IMR-90 (cell line): ENCODE measurements at regions not wholly inside any gene's neighbourhood (a gene's known extent, or its start where the extent isn't known, plus 50 kb on each side); places are given as distances from the start of the nearest gene placed in this dataset.

Source experiments
- ATAC-seq: fragments of 200-7000 bp; cut with Tn5 transposase; 2 replicates; pipeline ENCODE4 v1.9.1; 2020; ENCODE audit warnings: low read depth, mild to moderate bottlenecking, moderate library complexity
- BruUV-seq: library from RNA; stranded (reverse); fragments of 400-500 nt; replicated peaks from 2 replicates; lab custom pipeline; 2021; lab: Mats Ljungman, UMichigan
- CTCF ChIA-PET: fragments of 300-600 bp; formaldehyde crosslinking; extraction: SDS; loops from one replicate; lab custom pipeline; 2021; ENCODE audit warnings: antibody characterized with exemption; lab: Yijun Ruan, JAX
- POLR2A ChIA-PET: fragments of 300-600 bp; sonication (Branson Sonifier 250); formaldehyde crosslinking; loops from one replicate; lab custom pipeline; 2022; ENCODE audit warnings: antibody characterized with exemption; ENCODE audit not compliant: unreplicated experiment; lab: Charles Lee
- DNase-seq: peaks from one replicate; pipeline ENCODE4 v3.0.0; 2013
- H2AFZ ChIP-seq: replicated peaks from 2 replicates; pipeline ENCODE3; 2013; ENCODE audit warnings: low read length, mild to moderate bottlenecking; ENCODE audit not compliant: poor library complexity
- H2AK5ac ChIP-seq: 2 replicates; pipeline ENCODE4 v1.6.1; 2013; ENCODE audit warnings: low read depth, low read length, inconsistent platforms
- H2AK9ac ChIP-seq: replicated peaks from 2 replicates; pipeline ENCODE3; 2013; ENCODE audit warnings: mild to moderate bottlenecking, low read depth, low read length, moderate library complexity; ENCODE audit not compliant: poor library complexity
- H2BK120ac ChIP-seq: 2 replicates; pipeline ENCODE4 v1.6.1; 2013; ENCODE audit warnings: low read depth, low read length, inconsistent platforms
- H2BK15ac ChIP-seq: 3 replicates; pipeline ENCODE4 v1.6.1; 2013; ENCODE audit warnings: low read depth, low read length, inconsistent platforms
- H2BK20ac ChIP-seq: 2 replicates; pipeline ENCODE4 v1.6.1; 2013; ENCODE audit warnings: low read depth, mild to moderate bottlenecking, inconsistent platforms, low read length, moderate library complexity
- H2BK5ac ChIP-seq: 2 replicates; pipeline ENCODE4 v1.6.1; 2013; ENCODE audit warnings: mild to moderate bottlenecking, low read depth, low read length, inconsistent platforms; ENCODE audit not compliant: poor library complexity, severe bottlenecking
- H3K14ac ChIP-seq: replicated peaks from 2 replicates; pipeline ENCODE4 v1.6.1; 2013; ENCODE audit warnings: low read depth, low read length, inconsistent platforms
- H3K18ac ChIP-seq: 2 replicates; pipeline ENCODE4 v1.6.1; 2013; ENCODE audit warnings: low read depth, low read length, control low read depth
- H3K23ac ChIP-seq: 2 replicates; pipeline ENCODE4 v1.6.1; 2013; ENCODE audit warnings: low read depth, low read length, inconsistent platforms
- H3K27ac ChIP-seq: 2 replicates; pipeline ENCODE4 v1.5.1; 2013; ENCODE audit warnings: mild to moderate bottlenecking, control low read depth, low read length; ENCODE audit not compliant: insufficient read depth
- H3K27me3 ChIP-seq: 2 replicates; pipeline ENCODE4 v1.6.1; 2013; ENCODE audit warnings: low read length; ENCODE audit not compliant: control insufficient read depth, insufficient read depth
- H3K36me3 ChIP-seq: 2 replicates; pipeline ENCODE4 v1.6.1; 2013; ENCODE audit warnings: low read length, mixed read lengths; ENCODE audit not compliant: control insufficient read depth, insufficient read depth
- H3K4ac ChIP-seq: 2 replicates; pipeline ENCODE4 v1.6.1; 2013; ENCODE audit warnings: low read depth, low read length, inconsistent platforms
- H3K4me1 ChIP-seq: 2 replicates; pipeline ENCODE4 v1.6.1; 2013; ENCODE audit warnings: low read length, mixed read lengths; ENCODE audit not compliant: control insufficient read depth, insufficient read depth
- H3K4me2 ChIP-seq: 2 replicates; pipeline ENCODE4 v1.6.1; 2013; ENCODE audit warnings: low read depth, mild to moderate bottlenecking, control low read depth, low read length, moderate library complexity
- H3K4me3 ChIP-seq: 2 replicates; pipeline ENCODE4 v1.5.1; 2013; ENCODE audit warnings: low read depth, mild to moderate bottlenecking, control low read depth, low read length, moderate library complexity; ENCODE audit not compliant: insufficient read depth
- H3K56ac ChIP-seq: 2 replicates; pipeline ENCODE4 v1.6.1; 2013; ENCODE audit warnings: low read length, inconsistent platforms; ENCODE audit not compliant: insufficient read depth; ENCODE audit errors: extremely low read depth
- H3K79me1 ChIP-seq, 2 experiments: 2 replicates each; pipeline ENCODE4 v1.6.1; 2013; ENCODE audit warnings: low read length in 2 of 2, inconsistent platforms in 1 of 2, low read depth in 1 of 2
- H3K9ac ChIP-seq: 2 replicates; pipeline ENCODE4 v1.6.1; 2013; ENCODE audit warnings: low read depth, low read length, control low read depth
- H3K9me1 ChIP-seq: 2 replicates; pipeline ENCODE4 v1.6.1; 2013; ENCODE audit warnings: low read length, inconsistent platforms; ENCODE audit not compliant: insufficient read depth
- H3K9me3 ChIP-seq: 2 replicates; pipeline ENCODE4 v1.6.1; 2013; ENCODE audit warnings: low read length; ENCODE audit not compliant: control insufficient read depth, insufficient read depth
- H4K20me1 ChIP-seq: 2 replicates; pipeline ENCODE4 v1.6.1; 2013; ENCODE audit warnings: low read length, inconsistent platforms; ENCODE audit not compliant: insufficient read depth
- H4K5ac ChIP-seq: 2 replicates; pipeline ENCODE4 v1.6.1; 2013; ENCODE audit warnings: mild to moderate bottlenecking, low read depth, low read length, control low read depth
- H4K8ac ChIP-seq, 2 experiments: 2 replicates each; pipeline ENCODE4 v1.6.1; 2013; ENCODE audit warnings: low read depth in 2 of 2, low read length in 2 of 2, control low read depth in 1 of 2, inconsistent platforms in 1 of 2
- H4K91ac ChIP-seq: 2 replicates; pipeline ENCODE4 v1.6.1; 2013; ENCODE audit warnings: low read depth, low read length, inconsistent platforms; ENCODE audit not compliant: insufficient read depth
- BHLHE40 ChIP-seq: fragments of 150-350 bp; IDR thresholded peaks from 2 replicates; pipeline ENCODE4 v1.6.1; 2016; ENCODE audit warnings: mild to moderate bottlenecking, low read depth, low read length
- CEBPB ChIP-seq: IDR thresholded peaks from 2 replicates; pipeline ENCODE4 v1.6.1; 2012; ENCODE audit warnings: low read depth, low read length, improper control_type of control experiment
- CHD1 ChIP-seq: IDR thresholded peaks from 2 replicates; pipeline ENCODE4 v1.6.1; 2012; ENCODE audit warnings: low read depth, low read length, improper control_type of control experiment
- MAFK ChIP-seq: IDR thresholded peaks from 2 replicates; pipeline ENCODE4 v1.6.1; 2012; ENCODE audit warnings: low read depth, low read length, improper control_type of control experiment
- MAZ ChIP-seq: IDR thresholded peaks from 2 replicates; pipeline ENCODE4 v1.6.1; 2012; ENCODE audit warnings: low read depth, mild to moderate bottlenecking, low read length, improper control_type of control experiment, moderate library complexity, borderline replicate concordance
- NFE2L2 ChIP-seq: fragments of 150-350 bp; IDR thresholded peaks from 2 replicates; pipeline ENCODE4 v1.6.1; 2016; ENCODE audit warnings: low read depth, mild to moderate bottlenecking, low read length
- POLR2A ChIP-seq: IDR thresholded peaks from 2 replicates; pipeline ENCODE4 v1.6.1; 2012; ENCODE audit warnings: mild to moderate bottlenecking, low read depth, low read length
- RAD21 ChIP-seq: IDR thresholded peaks from 2 replicates; pipeline ENCODE4 v1.6.1; 2012; ENCODE audit warnings: low read length, improper control_type of control experiment
- RFX5 ChIP-seq: IDR thresholded peaks from 2 replicates; pipeline ENCODE4 v1.8.0; 2012; ENCODE audit warnings: low read depth, mild to moderate bottlenecking, low read length, moderate library complexity
- SMC3 ChIP-seq: fragments of 150-350 bp; IDR thresholded peaks from 2 replicates; pipeline ENCODE4 v1.6.1; 2016; ENCODE audit warnings: low read depth, mild to moderate bottlenecking, antibody characterized with exemption, low read length, moderate library complexity
- WGBS, 2 experiments: methylation state at CpG; one replicate each; pipeline versions ENCODE4 v1.1.5 to v1.1.7; 2013; ENCODE audit warnings: missing lambda C conversion rate in 2 of 2; ENCODE audit not compliant: insufficient read length in 1 of 2; ENCODE audit errors: extremely low coverage in 2 of 2; 5-methylcytosine and 5-hydroxymethylcytosine counted together
- dilution Hi-C: fragments of 300-500 bp; cut with HindIII; formaldehyde crosslinking; loops from one replicate; pipeline ENCODE4 v1.14.3; 2018; ENCODE audit warnings: low sequenced_read_pairs; ENCODE audit not compliant: unreplicated experiment
- in situ Hi-C: fragments of 300-500 bp; cut with MboI; formaldehyde crosslinking; loops from 3 replicates; pipeline ENCODE4 v1.14.3; 2019; ENCODE audit warnings: low sequenced_read_pairs, inconsistent platforms, mixed read lengths
- intact Hi-C: fragments of 100-400 bp; cut with micrococcal nuclease; formaldehyde crosslinking; loops from 2 replicates; pipeline ENCODE4 v1.10.0; 2022
- TF ChIP-seq, protein P1 (sequence below): conservative IDR thresholded peaks from 2 replicates; pipeline ENCODE4 v1.5.1; 2012; ENCODE audit warnings: mild to moderate bottlenecking, low read depth, low read length, improper control_type of control experiment
- TF ChIP-seq, protein P2 (sequence below): fragments of 150-350 bp; IDR thresholded peaks from 2 replicates; pipeline ENCODE4 v1.6.1; 2017; ENCODE audit warnings: mild to moderate bottlenecking, antibody characterized with exemption, low read length, low read depth
- TF ChIP-seq, protein P3 (sequence below): fragments of 150-350 bp; IDR thresholded peaks from 2 replicates; pipeline ENCODE4 v1.6.1; 2016; ENCODE audit warnings: low read depth, mild to moderate bottlenecking, low read length, moderate library complexity, borderline replicate concordance

DNA sequence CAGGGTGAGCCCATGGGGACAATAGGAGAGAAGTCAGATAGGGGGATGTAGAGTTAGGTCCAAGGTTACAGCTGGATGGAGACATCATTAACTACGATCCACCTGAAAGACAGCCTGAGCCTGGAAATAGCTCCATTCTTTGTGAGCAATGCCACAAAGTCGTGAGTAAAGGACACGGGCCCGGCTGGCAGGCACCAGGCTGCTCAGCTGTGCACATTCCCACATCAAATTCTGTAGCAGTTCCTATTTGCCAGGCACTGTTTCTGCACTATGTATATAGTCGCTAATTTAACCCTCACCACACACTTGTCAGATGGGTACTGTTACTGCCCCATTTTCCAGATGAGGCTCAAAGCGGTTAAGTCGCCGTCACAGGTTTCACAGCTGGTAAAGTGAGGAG is 338.0 kb upstream of the KAZN start:
- H3K4me3 ChIP-seq: no peak overlapping the region
- in situ Hi-C loops (no loop called here), dilution Hi-C loops (no loop called here), intact Hi-C loops (no loop called here)
- no TSS peak for BruUV-seq
- H3K27me3 ChIP-seq: no peaks in the 10 kb centered on the region; the same call in 1 of the 2 replicates
- no peak overlapping the region for H4K91ac ChIP-seq
- peaks cover 7% of the 10 kb centered on the region for H3K9me3 ChIP-seq
- H3K4ac ChIP-seq: no peak overlapping the region
- no peak overlapping the region for H2BK120ac ChIP-seq
- H3K56ac ChIP-seq: no peak overlapping the region
- H2AFZ ChIP-seq: no peak overlapping the region
- TF ChIP-seq BHLHE40 (no peak), RAD21 (no peak), MAZ (no peak), RFX5 (no peak), POLR2A (no peak), CHD1 (no peak), CEBPB (no peak), NFE2L2 (no peak), SMC3 (no peak), MAFK (no peak)
- TF ChIP-seq, protein P1, sequence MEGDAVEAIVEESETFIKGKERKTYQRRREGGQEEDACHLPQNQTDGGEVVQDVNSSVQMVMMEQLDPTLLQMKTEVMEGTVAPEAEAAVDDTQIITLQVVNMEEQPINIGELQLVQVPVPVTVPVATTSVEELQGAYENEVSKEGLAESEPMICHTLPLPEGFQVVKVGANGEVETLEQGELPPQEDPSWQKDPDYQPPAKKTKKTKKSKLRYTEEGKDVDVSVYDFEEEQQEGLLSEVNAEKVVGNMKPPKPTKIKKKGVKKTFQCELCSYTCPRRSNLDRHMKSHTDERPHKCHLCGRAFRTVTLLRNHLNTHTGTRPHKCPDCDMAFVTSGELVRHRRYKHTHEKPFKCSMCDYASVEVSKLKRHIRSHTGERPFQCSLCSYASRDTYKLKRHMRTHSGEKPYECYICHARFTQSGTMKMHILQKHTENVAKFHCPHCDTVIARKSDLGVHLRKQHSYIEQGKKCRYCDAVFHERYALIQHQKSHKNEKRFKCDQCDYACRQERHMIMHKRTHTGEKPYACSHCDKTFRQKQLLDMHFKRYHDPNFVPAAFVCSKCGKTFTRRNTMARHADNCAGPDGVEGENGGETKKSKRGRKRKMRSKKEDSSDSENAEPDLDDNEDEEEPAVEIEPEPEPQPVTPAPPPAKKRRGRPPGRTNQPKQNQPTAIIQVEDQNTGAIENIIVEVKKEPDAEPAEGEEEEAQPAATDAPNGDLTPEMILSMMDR: no peak
- TF ChIP-seq, protein P2, sequence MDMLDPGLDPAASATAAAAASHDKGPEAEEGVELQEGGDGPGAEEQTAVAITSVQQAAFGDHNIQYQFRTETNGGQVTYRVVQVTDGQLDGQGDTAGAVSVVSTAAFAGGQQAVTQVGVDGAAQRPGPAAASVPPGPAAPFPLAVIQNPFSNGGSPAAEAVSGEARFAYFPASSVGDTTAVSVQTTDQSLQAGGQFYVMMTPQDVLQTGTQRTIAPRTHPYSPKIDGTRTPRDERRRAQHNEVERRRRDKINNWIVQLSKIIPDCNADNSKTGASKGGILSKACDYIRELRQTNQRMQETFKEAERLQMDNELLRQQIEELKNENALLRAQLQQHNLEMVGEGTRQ: no peak
- TF ChIP-seq, protein P3, sequence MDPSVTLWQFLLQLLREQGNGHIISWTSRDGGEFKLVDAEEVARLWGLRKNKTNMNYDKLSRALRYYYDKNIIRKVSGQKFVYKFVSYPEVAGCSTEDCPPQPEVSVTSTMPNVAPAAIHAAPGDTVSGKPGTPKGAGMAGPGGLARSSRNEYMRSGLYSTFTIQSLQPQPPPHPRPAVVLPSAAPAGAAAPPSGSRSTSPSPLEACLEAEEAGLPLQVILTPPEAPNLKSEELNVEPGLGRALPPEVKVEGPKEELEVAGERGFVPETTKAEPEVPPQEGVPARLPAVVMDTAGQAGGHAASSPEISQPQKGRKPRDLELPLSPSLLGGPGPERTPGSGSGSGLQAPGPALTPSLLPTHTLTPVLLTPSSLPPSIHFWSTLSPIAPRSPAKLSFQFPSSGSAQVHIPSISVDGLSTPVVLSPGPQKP: no peak
- WGBS, 2 experiments: no CpG with 5 or more reads among the region's 8 CpGs
- H2BK20ac ChIP-seq: no peak overlapping the region
- no peak overlapping the region for H2AK5ac ChIP-seq
- H3K79me1 ChIP-seq: no peaks in the 10 kb centered on the region
- no peak overlapping the region for H3K9ac ChIP-seq
- H2AK9ac ChIP-seq: no peak overlapping the region
- ATAC-seq: no peak
- H2BK5ac ChIP-seq: no peak overlapping the region
- no peak overlapping the region for H3K23ac ChIP-seq
- no peaks in the 10 kb centered on the region for H3K4me1 ChIP-seq
- no peak overlapping the region for H3K27ac ChIP-seq
- ChIA-PET CTCF (no interaction called here), POLR2A (no interaction called here)
- H4K8ac ChIP-seq: no peak overlapping the region
- H4K5ac ChIP-seq: no peak overlapping the region
- no peak overlapping the region for H3K4me2 ChIP-seq
- H3K36me3 ChIP-seq: no peaks in the 10 kb centered on the region
- no peak for DNase-seq
- H3K14ac ChIP-seq: no peak overlapping the region
- no peaks in the 10 kb centered on the region for H4K20me1 ChIP-seq
- H3K18ac ChIP-seq: no peak overlapping the region
- no peaks in the 10 kb centered on the region for H3K9me1 ChIP-seq
- no peak overlapping the region for H2BK15ac ChIP-seq
